SK-N-MC (cell line): ENCODE measurements at regions not wholly inside any gene's neighbourhood (a gene's known extent, or its start where the extent isn't known, plus 50 kb on each side); places are given as distances from the start of the nearest gene placed in this dataset.

Source experiments
- EZH2 ChIP-seq: fragments of 200-600 bp; sonication (generic); IDR thresholded peaks from one replicate; pipeline ENCODE4 v1.6.1; 2017; ENCODE audit warnings: antibody characterized with exemption
- FOXP2 ChIP-seq: optimal IDR thresholded peaks from 2 replicates; pipeline ENCODE3; 2011; ENCODE audit warnings: mild to moderate bottlenecking, moderate library complexity; ENCODE audit not compliant: insufficient read depth; ENCODE audit errors: extremely low read length, control extremely low read depth
- POLR2AphosphoS5 ChIP-seq: IDR thresholded peaks from 2 replicates; pipeline ENCODE4 v1.6.1; 2012; ENCODE audit warnings: mild to moderate bottlenecking, low read depth, low read length, borderline replicate concordance

DNA sequence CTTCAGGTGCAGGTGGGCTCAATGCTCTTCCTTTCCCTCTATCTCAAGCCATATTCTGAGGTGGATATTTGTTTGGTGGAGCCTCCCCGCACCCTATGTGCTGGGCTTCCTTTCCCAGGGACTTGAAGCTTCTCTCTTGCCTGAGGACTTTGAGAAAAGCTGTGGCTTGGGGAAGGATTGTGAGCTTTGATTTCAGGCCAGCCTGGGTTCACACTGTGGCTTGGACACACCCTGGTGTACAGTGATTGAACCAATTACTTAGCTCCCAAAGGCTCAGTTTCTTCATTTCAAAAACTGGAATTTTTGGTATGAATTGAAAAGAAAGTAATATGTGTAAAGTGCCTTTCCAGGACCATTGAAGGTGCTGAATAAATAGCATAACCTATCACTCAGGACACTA, 224.5 kb upstream of the GLI3 start:
- TF ChIP-seq POLR2AphosphoS5 = no peak
- no peak for TF ChIP-seq EZH2
- no peak for TF ChIP-seq FOXP2
